D721Med (cell line): ENCODE measurements at regions not wholly inside any gene's neighbourhood (a gene's known extent, or its start where the extent isn't known, plus 50 kb on each side); places are given as distances from the start of the nearest gene placed in this dataset.

Experiments
- DNase-seq: peaks from one replicate; pipeline ENCODE4 v3.0.0; 2011; ENCODE audit warnings: low spot score; ENCODE audit not compliant: insufficient read length
- FAIRE-seq: peaks from 2 replicates; lab custom pipeline; 2011; peaks lifted over from hg19 to GRCh38; lab: Jason Lieb, UNC
- TF ChIP-seq, protein P1 (sequence below): IDR thresholded peaks from 2 replicates; pipeline ENCODE4 v1.5.1; 2012; ENCODE audit warnings: mild to moderate bottlenecking, control low read depth; ENCODE audit not compliant: insufficient read depth; ENCODE audit errors: missing control alignments

GRCh38 chr20:21033817-21034216 is 72.3 kb downstream of the LINC00237 start:
- FAIRE-seq = no peak
- TF ChIP-seq, protein P1, sequence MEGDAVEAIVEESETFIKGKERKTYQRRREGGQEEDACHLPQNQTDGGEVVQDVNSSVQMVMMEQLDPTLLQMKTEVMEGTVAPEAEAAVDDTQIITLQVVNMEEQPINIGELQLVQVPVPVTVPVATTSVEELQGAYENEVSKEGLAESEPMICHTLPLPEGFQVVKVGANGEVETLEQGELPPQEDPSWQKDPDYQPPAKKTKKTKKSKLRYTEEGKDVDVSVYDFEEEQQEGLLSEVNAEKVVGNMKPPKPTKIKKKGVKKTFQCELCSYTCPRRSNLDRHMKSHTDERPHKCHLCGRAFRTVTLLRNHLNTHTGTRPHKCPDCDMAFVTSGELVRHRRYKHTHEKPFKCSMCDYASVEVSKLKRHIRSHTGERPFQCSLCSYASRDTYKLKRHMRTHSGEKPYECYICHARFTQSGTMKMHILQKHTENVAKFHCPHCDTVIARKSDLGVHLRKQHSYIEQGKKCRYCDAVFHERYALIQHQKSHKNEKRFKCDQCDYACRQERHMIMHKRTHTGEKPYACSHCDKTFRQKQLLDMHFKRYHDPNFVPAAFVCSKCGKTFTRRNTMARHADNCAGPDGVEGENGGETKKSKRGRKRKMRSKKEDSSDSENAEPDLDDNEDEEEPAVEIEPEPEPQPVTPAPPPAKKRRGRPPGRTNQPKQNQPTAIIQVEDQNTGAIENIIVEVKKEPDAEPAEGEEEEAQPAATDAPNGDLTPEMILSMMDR = no peak
- DNase-seq = no peak

DNA sequence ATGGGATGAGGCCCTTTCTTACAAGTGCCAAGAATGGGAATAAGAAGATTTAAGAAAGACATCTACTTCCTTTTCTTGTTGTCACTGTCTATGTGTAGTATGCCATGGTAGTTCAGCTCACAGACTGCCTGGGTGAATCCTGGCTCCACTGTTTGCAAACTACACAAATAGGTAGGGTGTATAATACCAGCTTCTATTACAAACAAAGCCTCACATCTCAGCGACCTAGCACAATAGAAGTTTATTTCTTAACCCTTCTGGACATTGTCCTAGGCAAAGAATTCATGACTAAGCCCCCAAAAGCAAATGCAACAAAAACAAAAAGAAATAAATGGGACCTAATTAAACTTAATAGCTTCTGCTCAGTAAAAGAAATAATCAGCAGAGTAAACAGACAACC is 74.5 kb downstream of the LINC00237 start:
- no peak for FAIRE-seq
- no peak for DNase-seq
- TF ChIP-seq, protein P1 = no peak

- TF ChIP-seq, protein P1 = no peak
- DNase-seq (no peak), FAIRE-seq (no peak)
These were observed 76.8 kb downstream of the LINC00237 start for GRCh38 chr20:21029341-21029740.

- FAIRE-seq (no peak), DNase-seq (no peak)
- TF ChIP-seq, protein P1 = no peak
These were observed 77.2 kb downstream of the LINC00237 start for GRCh38 chr20:21028921-21029320.

GRCh38 chr20:21028436-21028835 is 77.7 kb downstream of the LINC00237 start:
- TF ChIP-seq, protein P1 = no peak
- no peak for FAIRE-seq

GRCh38 chr20:21027569-21027968 is 78.6 kb downstream of the LINC00237 start:
- FAIRE-seq = no peak
- TF ChIP-seq, protein P1 = no peak
- no peak for DNase-seq

More at GRCh38 chr20:21028436-21028835, 77.7 kb downstream of the LINC00237 start:
- DNase-seq = no peak

GRCh38 chr20:21026951-21027350 is 79.2 kb downstream of the LINC00237 start:
- FAIRE-seq = no peak
- DNase-seq = no peak
- TF ChIP-seq, protein P1 = no peak
